ENCODE measurements at regions not wholly inside any gene's neighbourhood (a gene's known extent, or its start where the extent isn't known, plus 50 kb on each side); places are given as distances from the start of the nearest gene placed in this dataset.

DNA sequence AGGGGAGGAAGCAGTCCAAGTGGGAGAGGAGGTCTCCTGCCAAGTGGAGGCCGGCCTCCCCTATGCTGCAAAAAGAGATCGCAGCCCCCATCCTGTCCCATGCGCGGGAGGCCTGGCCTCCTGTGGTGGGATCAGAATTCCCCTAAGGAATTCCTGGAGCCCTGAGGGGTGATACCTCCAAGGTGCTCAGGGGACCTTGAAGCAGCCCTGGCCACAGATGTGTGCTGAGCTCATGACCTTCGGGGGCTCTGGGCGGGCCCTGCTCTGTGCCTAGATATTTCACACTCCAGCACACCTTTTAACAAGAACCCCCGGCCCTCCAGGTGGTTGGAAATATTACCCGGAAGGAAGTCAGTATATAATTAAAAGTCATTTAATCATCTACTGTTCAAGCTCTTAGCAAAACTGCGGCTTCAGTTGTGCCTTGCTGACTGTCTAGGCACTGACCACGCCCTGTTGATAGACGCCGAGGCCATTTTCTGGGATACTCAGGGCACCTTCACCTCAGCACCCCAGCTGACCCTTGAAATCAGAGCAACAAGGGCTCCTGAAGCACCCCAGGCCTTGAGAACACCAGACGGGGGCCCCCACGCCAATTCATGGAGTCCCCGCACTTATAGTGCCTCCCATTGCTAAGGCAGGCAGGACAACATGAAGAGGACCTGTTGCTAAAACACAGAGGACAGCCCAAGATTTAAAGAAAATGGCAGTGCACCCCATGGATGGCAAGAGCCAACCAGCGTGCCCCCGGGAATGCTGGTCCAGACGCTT is 119.1 kb downstream of the NDUFA10 start:
- DNase-seq, result no peak

DNA sequence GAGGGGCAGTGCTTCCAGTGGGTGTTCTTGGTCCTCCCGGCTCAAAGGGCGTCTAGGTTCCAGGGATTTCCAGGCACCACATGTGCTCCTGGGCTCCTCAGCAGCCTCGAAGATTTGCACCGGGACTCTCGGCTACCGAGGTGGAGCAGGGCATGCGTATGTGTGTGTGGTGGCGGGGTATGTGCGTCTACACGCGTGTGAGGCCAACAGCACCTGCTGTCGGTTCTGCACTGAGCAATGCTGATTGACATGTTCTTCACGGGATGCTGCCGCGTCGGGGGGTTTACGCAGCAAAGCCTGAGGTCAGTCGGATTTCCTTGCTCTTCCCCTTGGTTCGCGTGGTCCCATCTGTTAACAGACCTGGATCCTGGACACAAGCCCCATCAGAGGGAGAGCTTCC is 119.8 kb downstream of the NDUFA10 start:
- no peak for DNase-seq

DNA sequence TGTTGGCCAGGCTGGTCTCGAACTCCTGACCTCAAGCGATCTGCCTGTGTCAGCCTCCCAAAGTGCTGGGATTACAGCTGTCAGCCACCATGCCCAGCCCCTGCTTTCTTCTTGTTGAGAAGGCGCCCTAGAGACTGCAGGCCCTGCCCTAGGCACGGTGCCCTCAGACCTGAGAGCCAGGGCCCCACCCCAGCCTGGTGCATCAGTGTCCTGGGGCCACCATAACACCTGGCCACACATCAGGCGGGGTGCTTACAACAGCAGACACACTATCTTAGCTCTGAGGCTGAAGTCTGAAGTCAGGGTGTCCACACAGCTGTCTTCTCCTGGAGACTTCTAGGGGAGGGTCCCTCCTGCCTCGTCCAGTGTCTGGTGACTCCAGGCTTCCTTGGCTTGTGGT is 120.6 kb downstream of the NDUFA10 start:
- no peak for DNase-seq

DNA sequence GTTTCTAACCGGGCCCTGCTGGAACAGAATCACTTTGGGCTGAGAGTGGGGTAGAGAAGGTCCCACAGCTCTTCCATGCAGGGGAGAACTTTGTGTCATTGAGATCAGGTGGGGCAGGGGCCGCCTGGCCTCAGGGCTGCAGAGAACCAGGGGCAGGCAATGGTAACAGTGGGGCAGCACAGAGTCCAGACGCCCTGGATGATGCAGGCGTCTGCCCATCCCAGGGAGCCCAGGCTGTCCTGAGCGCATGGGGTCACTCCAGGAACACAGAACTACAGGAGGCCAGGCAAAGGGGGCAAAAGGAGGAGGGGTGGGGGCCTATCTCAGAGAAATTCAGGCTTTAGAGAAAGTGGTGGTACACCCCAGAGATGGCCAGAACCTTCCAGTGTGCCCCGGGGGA is 121.3 kb downstream of the NDUFA10 start:
- DNase-seq, result no peak

DNA sequence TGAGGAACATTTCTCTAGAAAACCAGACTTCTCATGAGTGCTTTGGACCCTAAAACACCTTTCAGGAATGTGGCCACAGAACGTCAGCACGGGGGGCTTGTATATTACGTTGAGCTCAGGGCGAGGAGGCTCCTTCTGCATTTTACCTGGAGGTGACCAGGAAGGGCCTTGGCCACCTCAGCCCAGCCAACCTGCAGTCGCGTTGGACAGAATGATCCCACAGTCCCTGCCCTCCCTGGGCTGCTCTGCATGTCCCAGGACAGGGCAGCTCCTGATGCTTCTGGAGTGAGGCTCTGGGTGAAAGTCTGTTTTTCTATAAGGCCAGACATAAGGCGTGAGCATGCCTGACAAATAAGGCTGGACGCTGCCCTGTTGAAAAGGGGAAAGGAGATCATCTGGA is 121.9 kb downstream of the NDUFA10 start:
- no peak for DNase-seq

DNA sequence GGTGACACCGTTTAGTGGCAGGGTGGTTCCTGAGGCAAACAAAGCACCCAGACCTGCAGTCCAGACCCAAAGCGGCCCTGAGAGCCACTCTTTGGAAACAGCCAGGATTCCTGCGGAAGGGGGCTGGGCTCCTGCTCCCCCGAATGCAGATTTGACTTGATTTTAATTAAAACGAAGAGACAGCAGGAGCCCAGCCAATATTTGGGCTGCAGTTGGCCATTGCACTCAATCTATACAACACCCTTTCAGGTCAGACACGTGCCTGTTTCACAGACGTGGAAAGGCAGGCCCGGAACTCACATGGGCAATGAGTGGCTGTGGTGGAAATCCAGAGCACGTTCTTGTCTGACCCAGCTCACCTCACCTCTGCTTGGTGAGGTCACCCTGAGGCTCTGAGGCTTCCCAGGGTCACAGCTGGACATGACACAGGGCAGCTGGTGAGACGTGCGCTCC is 122.4 kb downstream of the NDUFA10 start:
- no peak for DNase-seq

DNA sequence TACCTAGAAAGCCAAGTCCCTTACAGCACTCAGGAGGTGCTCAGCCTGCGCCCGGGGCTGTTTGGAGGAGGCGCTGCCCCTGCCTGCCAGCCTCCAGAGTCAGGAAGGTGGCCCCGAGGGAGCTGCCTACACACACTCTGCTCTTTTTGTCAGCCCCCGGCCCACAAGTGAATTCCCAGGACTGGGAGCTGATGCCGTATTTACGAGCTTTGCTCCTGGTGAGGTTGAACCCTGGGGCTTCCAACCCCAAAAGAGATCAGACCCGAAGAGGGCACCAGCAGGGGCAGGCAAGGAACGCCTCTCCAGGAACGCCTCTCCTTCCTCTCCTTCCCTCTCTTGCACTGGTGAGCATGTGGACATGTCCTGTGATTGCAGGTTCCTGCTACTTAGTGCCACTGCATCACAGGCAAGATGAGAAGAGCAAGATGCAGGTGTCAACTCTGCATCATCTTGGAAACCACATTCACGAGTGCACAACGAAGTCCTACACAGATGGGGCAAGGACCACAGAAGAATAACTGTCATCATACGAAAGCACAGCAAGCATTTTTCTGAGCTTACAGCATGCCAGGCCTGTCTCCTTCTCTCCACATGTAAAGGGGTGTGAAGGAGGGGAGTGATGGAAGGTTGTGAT is 126.7 kb downstream of the NDUFA10 start:
- no peak for DNase-seq

DNA sequence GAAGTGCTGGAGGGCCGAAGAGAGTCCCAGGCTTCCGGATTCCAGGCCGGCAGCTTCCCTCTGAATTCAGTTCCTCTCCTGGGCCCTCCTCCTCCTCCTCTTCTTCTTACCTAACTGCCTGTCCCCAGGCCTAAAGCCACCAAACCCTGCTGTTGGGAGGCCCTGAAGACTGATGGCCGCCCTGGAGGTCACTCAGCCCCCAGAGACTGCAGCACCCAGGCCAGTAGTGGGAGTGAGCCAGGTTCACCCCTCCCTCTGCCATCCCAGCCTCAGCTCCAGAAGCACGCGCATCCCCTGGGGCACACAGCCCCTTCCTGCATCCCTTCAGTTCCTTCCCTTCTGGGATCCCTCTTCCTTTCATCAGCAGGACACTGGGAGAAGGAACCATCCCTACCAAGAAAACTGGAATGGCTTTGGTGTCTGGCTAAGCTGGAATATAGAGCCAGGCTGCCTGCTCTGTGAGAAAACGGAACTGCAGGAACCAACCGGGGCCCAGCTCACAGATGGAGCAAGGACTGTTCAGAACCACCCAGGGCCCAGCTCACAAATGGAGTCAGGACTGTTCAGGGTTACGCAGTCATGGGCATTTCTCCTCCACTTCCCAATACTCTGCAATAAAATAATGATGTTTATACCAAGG is 127.4 kb downstream of the NDUFA10 start:
- no peak for DNase-seq

DNA sequence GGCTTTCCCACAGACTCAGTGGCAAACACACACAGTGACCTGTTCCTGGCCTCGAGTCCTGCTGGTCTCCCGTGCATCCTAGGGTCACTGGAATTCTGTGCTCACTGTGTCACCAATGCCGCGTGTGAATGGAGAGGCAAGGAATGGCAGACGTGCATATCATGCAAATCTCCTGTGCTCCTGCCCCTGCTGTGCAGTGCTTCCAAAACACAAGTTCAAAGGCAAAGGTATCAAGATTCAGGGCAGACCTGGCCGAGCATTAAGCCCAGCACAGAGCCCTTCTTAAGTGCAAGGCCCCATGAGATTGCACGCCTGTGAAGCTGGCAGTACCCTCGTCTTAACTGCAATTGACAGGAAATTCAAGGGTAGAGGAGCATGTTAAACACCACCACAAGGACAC is 129.1 kb downstream of the NDUFA10 start:
- no peak for DNase-seq

DNA sequence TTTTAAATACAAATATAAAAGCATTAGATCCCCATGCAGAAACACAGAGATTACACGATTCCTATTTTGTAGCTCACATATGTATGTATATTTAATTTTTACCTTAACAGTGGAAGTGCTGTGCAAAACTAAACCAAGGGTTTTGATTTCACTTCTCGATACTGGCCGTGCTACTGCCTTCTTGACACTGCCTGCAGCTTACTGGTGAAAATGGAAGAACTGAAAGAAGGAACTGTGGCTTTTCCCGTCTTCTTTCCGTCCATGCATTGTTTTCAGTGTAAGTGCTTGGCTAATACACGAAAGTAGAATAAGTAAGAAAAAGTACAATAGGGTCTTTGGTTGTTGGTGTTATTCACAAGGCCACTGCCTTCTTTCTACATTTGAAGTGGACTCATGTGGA is 129.5 kb downstream of the NDUFA10 start:
- DNase-seq, result no peak

DNA sequence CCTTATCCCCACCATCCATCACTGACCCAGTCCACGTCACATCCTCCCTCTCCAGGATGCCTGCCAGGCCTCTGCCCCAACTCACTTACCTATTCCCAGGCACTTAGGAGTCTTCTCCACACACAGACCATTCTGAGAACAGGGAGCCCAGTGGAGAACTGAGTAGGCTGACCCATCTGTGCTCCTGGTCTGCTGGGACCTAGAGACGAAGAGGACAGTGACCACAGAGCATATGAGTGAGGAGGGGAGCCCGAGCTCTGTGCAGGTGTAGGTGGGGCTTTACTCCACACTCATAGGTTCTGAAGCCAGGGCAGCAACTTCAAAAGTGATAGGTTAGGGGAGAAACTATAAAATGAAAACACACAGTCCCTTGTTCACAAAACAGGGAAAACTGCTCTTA is 130.0 kb downstream of the NDUFA10 start:
- DNase-seq, result no peak

DNA sequence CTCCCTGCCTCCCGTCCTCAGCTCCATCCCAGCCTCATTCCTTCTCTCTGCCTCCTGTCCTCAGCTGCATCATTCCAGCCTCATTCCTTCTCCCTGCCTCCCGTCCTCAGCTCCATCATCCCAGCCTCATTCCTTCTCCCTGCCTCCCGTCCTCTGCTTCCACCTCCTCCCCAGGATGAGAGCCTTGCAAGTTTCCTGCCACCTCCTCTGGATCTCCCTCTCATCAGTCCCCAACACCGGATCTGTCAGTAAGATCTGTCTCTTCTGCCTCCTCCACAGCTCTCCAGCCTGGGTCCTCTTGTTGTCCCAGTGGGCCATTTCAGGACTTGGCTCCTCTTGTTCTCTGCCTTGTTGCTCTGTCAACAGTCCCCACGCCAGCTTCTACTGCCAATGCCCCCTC is 130.9 kb downstream of the NDUFA10 start:
- DNase-seq, result no peak

DNA sequence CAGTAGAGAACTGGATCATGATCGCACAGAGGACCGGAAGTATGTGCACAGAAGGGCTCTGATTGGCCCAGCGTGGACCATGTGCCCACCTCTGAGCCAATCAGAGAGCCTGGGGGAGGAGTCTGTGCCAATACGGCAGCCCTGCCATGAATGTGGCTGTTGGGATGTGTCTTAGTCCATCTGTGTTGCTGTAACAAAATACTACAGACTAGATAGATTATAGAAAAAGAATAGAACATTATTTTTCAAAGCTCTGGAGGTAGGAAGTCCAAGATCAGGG is 132.0 kb downstream of the NDUFA10 start:
- peak; percentile 17 for DNase-seq

DNA sequence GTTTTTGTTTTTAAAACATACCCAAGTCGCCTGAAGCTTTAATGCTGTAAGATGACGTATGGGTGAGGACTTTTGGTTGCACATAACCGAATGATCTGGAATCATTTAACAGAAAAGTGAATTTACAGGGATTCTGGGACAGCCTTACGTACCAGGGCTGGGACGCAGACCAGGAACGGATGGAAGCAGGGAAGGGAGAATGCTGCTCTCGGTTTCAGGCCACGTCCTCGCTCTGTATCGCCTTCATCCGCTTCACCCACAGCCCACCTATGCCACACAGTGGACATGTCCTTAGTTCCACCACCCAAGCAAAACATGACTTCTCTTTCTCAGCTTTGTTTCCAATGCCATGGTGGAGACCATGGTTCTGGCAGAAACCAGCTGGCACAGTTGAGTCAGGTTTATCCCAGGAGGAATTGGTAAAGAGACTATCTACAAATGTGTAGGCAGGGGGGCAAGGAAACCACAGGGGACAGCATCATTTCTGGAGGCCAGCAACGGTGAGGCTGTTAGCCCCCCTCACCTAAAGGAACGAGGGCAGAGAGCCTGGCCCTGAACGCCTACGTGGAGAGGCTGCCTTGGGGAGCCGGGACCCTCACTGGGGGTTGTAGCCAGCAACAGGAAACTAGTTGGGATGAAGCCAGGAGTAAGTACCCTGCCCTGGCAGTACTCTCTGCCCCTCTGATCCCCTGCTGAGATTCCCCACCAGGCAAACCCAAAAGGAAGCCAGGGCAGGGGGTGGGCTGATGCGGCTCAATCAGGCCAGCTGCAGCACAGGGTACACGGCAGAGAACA is 132.5 kb downstream of the NDUFA10 start:
- DNase-seq, result no peak

DNA sequence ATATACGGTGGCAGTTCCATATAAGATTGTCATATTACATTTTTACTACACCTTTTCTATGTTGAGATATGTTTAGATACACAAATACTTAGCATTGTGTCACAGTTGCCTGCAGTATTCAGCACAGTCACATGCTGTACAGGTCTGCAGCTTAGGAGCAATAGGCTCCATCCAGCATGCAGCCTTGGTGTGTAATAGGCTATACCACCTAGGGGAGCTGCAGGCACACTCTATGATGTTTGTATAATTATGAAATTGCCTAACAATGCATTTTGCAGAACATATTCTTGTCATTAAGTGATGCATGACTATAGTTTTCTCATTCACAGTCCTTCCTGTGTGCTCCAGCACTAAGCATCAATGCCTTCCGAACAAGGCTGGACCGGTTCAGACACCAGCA is 133.4 kb downstream of the NDUFA10 start:
- no peak for DNase-seq

DNA sequence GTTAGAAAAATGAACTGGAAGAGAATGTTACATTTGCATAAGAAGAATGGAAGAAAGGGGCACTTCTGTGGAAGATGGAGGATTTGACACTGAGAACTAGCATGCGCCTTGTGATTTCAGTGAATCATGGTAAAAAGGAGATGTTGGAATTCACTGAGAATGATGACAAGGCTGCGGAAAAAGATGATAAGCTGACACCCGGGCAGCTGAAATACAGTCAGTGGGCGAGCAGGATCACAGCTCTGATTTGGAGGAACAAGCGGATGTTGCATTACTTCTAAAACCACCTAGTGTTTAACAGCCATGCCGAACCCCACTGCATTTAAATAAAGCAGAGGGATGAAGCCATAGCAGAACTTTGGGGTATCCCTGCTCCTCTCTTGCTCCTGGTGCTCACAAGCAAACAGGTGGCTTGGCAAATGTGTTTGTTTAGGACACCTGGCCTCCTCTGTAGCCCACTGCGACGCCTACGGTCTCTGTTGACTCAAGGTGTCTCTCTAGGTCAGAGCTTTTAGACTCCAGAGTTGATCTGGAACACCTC is 134.9 kb downstream of the NDUFA10 start:
- no peak for DNase-seq

DNA sequence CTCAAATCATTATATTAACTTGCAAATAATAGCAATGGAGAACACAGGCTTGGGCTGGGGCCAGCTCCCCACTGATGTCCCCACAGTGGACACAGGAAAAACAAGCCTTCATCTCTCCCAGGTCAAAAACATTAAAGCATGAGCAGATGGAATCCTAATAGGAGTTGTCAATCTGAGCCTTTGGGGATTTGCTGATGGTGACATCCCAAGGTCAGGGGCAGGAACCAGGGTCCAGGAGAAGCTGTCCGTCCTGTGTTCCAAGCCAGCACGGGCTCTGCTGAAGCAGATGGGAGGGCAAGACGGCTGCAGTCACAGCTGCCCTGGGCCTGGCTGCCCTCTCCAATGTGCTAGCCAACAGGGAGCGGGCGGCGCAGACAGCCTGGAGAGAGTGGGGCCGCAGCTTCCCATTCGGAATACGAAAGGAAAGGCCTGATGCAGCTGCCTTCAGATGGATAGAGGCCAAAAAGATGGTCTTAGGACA is 135.5 kb downstream of the NDUFA10 start:
- no peak for DNase-seq

DNA sequence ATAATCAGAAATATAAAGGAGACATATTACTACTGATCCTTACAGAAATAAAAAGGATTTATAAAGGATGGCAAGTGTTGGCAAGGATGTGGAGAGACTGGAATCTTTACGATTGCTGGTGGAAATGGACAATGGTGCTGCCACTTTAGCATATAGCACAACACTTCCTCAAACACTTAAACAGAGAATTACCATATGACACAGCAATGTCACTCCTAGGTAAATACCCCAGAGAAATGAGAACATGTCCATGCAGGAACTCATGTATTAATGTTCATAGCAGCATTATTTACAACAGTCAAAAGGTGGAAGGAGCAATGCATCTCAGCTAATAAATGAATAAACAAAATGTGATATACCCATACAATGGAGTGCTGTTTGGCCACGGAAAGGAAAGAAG is 137.5 kb downstream of the NDUFA10 start:
- DNase-seq, result no peak

DNA sequence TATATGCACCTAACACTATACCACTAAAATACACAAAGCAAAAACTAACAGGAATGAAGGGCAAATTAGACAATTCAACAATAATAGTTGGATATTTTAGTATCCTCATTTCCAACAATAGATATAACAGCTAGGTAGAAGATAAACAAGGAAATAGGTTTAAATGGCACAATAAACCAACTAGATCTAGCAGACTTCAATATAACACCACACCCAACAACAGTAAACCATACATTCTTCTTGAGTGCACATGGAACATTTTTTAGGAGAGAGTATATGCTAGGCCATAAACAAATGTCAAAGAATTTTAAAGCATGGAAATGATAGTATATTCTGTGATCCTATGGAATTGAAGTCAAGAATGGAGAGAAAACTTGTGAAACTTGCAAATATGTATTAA is 138.4 kb downstream of the NDUFA10 start:
- no peak for DNase-seq

DNA sequence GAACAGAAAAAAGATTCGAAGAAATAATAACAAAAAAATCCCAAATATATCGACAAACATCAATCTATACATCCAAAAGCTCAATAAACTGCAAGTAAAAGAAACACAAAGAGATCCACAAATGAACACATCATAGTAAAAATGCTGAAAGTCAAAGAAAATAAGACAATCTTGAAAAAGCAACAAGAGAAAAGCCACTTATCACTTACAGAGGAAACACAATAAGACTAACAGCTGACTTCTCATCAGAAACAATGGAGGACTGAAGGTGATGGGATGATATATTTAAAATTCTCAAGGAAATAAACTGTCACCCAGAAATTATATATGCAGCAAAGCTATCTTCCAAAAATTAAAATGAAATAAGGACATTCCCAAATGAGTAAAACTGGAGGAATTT is 140.3 kb downstream of the NDUFA10 start:
- no peak for DNase-seq

DNA sequence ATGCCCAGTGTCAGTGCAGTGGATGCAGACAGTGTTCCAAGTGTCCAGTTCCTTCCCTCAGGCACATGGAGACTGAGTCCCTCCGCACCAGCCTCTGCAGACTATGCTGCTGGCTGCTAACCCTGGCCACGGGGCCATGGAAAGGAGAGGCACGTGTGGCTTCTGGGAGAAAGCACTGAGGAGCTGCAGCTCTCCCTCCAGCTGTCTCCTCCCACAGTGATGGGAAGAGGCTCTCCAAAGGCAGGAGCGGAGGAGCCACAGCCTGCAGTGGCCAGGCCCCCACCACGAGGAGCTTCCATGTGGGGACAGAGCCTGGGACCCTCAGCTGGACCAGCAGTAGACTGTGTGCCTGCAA is 141.1 kb downstream of the NDUFA10 start:
- DNase-seq, result no peak

DNA sequence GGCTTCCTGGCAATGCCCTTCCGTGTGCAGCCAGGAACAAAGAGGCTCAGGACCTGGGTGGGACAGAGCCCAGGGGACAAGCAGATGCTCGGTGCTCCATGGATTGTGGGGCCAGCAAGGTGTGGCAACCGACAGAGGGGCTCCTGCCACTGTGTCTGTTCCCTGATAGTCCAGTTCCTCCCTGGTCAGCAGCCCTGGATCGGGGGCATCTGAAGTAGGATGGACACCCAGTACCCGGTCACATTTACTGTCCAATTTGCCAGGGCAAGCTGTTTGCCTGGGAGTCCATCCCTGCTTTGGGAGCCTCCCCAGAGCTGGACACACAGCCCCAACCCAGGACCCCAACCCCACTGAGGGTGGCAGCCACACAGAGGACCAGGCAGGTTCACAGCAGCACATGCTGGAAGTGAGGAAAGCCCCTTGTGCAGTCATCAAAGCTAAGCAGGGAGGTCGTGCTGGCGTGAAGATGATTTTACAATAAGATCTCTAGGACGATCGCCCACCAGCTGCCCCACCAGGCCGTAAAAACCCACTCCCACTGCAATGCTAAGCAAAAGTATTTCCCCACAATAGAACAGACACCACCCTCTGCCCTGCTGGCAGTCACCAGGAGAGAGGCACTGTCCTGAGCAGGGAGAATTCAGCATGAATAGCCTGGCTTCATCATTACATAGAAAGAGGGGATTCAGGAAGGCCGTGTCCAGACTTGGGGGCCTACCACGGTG is 141.7 kb downstream of the NDUFA10 start:
- no peak for DNase-seq

DNA sequence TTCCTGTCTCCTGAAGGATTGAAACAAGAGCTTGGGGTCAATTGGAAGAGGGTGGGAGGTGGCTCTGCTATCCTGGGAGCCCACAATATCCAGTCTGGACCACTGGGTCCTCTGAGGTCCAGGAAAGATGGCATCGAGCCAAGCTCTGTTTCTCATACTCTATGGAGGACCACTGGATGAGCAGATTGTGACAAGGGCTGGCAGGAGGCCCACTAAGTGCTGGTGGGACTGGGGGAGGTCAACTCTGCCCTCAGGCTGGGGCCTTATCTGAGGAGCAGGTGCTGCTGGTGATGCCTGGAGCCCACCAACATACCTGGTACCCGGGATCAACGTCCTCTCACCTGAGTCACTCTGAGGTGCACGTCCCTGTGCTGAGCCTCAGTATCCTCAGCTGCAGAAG is 142.4 kb downstream of the NDUFA10 start:
- no peak for DNase-seq
